Muscle layer of colon (tissue), 2 donors: ENCODE measurements at regions not wholly inside any gene's neighbourhood (a gene's known extent, or its start where the extent isn't known, plus 50 kb on each side); places are given as distances from the start of the nearest gene placed in this dataset.
"Not testable (repeated sequence)": the region's sequence is repeated elsewhere in the genome, so short reads cannot be mapped to it uniquely, and the experiment has no call there.

ENCODE experiments used
- H3K27ac ChIP-seq: one replicate; pipeline ENCODE4 v1.7.0; 2013; ENCODE audit warnings: low read depth, mild to moderate bottlenecking, low read length, moderate library complexity
- H3K27me3 ChIP-seq, 2 donors: one replicate each; pipeline ENCODE4 v1.7.0; 2013; ENCODE audit warnings: low read length in 2 of 2, mild to moderate bottlenecking in 2 of 2; ENCODE audit not compliant: insufficient read depth in 2 of 2, control insufficient read depth in 1 of 2
- H3K36me3 ChIP-seq: one replicate; pipeline ENCODE4 v1.7.0; 2013; ENCODE audit warnings: mild to moderate bottlenecking, low read length; ENCODE audit not compliant: insufficient read depth
- H3K4me1 ChIP-seq: one replicate; pipeline ENCODE4 v1.7.0; 2013; ENCODE audit warnings: mild to moderate bottlenecking, low read length; ENCODE audit not compliant: insufficient read depth
- H3K4me3 ChIP-seq, 2 donors: one replicate each; pipeline ENCODE4 v1.7.0; 2013; ENCODE audit warnings: low read length in 2 of 2, low read depth in 1 of 2, mild to moderate bottlenecking in 1 of 2, moderate library complexity in 1 of 2
- H3K9ac ChIP-seq: one replicate; pipeline ENCODE4 v1.7.0; 2013; ENCODE audit warnings: low read length
- H3K9me3 ChIP-seq: one replicate; pipeline ENCODE4 v1.7.0; 2013; ENCODE audit warnings: mild to moderate bottlenecking, low read length
- donor health status: abdominal sarcoma.
- donor health status: Adenocarcinoma of cecum.

DNA sequence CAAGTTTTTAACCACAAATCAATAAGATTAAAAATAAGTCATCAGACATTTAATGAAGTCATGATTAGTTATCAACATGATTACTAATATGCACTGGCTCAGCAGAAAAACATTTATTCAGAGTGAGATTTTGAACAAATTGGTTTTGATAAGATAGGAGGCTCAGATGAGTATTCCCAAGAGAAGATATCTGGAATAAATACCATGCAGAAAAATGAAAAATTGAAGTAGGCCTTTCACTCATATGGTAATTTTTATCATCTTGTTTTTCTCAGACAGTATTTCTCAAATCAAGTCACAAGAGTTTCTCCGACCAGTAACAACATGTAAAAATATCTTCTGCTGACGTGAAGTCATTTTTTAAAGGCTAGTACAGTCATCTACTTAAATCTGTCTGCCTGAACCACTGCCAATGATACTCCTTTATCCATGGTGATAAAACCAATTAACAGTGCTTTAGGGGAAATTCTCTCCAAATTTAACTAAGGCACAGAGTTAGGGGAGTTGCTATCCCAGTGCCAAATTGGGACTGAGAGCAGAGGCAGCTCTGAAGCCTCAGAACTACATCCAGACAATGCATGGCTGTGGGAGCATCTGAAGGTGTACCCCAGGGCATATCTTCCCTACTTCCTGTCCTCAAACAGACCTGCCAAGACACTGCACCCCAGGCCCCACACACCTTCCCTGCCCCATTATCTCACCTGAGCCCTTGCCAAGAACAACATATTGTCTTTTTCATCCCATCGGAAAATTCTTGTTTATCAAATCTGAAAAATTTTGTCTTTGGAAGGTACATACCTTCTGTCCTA, 105.5 kb upstream of the TSLP start:
- H3K36me3 ChIP-seq, result no peaks in the 10 kb centered on the region
- no peak overlapping the region for H3K27ac ChIP-seq
- H3K4me3 ChIP-seq, result no peak overlapping the region
- no peaks in the 10 kb centered on the region for H3K9me3 ChIP-seq
- H3K4me1 ChIP-seq, result no peaks in the 10 kb centered on the region
- no peaks in the 10 kb centered on the region for H3K27me3 ChIP-seq
- no peak overlapping the region for H3K9ac ChIP-seq

DNA sequence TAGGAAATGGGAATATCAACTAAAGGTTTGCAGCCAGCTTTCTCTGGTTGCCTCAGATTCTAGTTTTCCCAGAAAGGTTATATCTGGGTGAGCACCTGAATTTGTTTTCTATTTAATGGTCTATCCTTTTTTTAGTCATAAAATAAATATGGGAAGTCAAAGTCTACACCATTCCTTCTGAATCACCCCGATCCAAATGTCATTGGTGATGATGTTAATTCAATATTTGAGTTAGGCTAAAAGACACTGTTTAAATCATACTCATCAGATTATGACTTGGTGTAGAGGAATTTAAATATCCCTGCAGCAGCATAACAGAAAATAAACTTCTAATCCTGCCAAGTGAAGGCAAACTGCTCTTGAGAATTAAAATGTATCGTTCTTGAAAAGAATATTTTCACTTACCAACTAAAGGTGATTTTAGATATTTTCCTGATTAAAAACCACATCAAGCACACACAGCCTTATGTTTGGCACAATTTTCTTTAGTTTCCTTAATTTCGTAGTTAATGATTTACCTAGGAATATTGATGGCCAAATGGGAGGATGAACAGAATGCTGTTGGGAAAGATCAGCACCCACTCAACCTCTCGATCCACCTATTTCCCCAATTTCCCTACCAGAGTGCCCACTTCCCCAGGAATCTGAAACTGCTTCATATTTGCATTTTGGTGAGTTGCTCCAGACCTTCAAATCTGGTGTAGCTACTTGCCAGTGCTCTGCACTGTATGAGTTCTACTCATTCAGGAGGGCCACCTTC, 103.1 kb upstream of the TSLP start:
- Histone ChIP-seq H3K4me3 (no peak overlapping the region), H3K9ac (no peak overlapping the region), H3K27ac (no peak overlapping the region), H3K9me3 (no peaks in the 10 kb centered on the region), H3K27me3 (no peaks in the 10 kb centered on the region), H3K36me3 (no peaks in the 10 kb centered on the region), H3K4me1 (no peaks in the 10 kb centered on the region)

DNA sequence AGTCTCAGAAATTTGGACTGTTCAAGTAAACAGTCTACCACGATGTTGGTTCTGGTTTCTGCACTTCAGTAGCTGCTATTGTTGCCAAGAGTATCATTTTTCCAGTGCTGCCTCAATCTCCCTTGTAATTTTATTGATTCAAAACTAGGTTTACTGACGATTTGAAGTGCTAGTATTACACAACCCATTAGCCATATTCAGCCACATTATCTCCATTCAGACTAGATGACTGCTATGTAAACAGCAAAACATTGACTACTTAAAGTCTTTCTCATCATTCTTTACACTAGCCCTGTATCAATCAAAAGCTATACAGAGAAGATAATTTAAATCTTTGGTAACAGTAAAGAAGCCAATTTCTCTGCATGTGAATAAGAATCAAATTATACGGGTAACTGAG, 102.0 kb upstream of the TSLP start:
- Histone ChIP-seq H3K9ac (no peak overlapping the region), H3K9me3 (no peaks in the 10 kb centered on the region), H3K27ac (no peak overlapping the region), H3K4me3 (no peak overlapping the region), H3K27me3 (no peaks in the 10 kb centered on the region), H3K36me3 (no peaks in the 10 kb centered on the region), H3K4me1 (no peaks in the 10 kb centered on the region)

DNA sequence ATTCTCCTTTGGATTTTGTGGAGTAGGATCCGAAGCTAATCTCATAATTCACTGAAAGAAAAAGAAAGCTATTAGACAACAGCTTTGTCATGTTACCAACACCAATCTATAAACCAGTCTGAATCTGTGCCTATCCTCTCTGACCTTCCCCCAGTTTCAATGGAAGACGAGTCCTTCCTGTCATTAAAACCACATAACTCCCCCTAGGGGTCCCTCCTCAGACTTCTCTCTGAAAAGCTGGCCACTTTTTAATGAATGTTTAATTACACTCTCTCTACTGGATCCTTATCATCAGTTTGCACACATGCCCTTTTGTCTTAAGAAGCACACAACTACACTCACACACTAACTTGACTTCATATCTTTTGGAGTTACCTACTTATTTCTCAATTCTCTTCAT, 98.0 kb upstream of the TSLP start:
- no peak overlapping the region for H3K4me3 ChIP-seq
- no peaks in the 10 kb centered on the region for H3K36me3 ChIP-seq
- no peaks in the 10 kb centered on the region for H3K27me3 ChIP-seq
- no peaks in the 10 kb centered on the region for H3K9me3 ChIP-seq
- no peak overlapping the region for H3K9ac ChIP-seq
- H3K27ac ChIP-seq, result no peak overlapping the region
- H3K4me1 ChIP-seq, result no peaks in the 10 kb centered on the region

DNA sequence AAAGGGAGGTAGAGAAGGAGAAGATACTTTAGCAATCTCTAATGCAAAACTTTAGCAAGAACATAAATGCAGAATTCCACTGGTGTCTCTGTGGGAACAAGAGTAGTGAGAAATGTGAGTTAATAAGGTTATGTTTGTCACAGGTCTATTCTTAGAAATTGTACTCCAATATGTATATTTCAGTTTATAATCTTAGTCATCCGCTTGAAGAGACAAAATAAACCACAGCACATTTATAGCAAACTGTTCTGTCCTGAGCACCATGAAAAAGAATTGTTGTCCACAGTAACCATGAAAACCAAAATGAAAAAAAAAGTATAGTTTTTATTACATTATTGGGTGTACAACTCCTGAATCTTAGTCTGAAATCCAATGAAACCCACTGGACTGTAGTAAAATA, 93.6 kb upstream of the TSLP start:
- Histone ChIP-seq H3K27ac (no peak overlapping the region), H3K36me3 (no peaks in the 10 kb centered on the region), H3K9ac (no peak overlapping the region), H3K27me3 (no peaks in the 10 kb centered on the region), H3K9me3 (no peaks in the 10 kb centered on the region), H3K4me1 (no peaks in the 10 kb centered on the region), H3K4me3 (no peak overlapping the region)

DNA sequence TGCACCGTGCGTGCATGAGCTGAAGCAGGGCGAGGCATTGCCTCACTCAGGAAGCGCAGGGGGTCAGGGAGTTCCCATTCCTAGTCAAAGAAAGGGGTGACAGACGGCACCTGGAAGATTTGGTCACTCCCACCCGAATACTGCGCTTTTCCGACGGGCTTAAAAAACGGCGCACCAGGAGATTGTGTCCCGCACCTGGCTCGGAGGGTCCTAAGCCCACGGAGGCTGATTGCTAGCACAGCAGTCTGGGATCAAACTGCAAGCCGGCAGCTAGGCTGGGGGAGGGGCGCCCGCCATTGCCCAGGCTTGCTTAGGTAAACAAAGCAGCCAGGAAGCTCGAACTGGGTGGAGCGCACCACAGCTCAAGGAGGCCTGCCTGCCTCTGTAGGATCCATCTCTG, 85.6 kb upstream of the TSLP start:
- H3K27ac ChIP-seq, H3K36me3 ChIP-seq, H3K4me3 ChIP-seq, H3K9me3 ChIP-seq, H3K9ac ChIP-seq, H3K4me1 ChIP-seq, H3K27me3 ChIP-seq: not testable (repeated sequence)

DNA sequence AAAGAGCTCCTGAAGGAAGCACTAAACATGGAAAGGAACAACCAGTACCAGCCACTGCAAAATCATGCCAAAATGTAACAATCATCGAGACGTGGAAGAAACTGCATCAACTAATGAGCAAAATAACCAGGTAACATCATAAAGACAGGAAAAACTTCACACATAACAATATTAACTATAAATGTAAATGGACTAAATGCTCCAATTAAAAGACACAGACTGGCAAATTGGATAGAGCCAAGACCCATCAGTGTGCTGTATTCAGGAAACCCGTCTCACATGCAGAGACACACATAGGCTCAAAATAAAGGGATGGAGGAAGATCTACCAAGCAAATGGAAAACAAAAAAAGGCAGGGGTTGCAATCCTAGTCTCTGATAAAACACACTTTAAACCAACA, 83.9 kb upstream of the TSLP start:
- not testable (repeated sequence) for H3K27ac ChIP-seq, H3K9ac ChIP-seq, H3K27me3 ChIP-seq, H3K4me1 ChIP-seq, H3K36me3 ChIP-seq, H3K9me3 ChIP-seq, H3K4me3 ChIP-seq

DNA sequence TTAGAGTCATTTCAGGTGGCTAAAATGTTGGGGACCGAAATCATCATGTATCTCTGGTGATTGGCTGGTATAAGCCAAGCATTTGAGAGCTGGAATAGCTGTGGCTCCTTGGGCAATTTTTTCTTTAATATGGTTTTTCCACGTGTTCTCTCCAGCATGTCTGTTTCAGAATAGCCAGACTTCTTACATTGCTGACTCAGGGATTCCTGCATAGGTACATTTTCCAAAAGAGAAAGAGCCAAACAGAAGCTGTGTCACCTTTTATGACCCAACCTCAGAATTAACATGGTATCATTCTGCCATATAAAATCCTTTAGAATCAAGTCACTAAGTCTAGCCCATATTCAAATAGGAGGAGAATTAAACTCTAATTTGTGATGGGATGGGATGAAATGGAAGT, 74.8 kb upstream of the TSLP start:
- Histone ChIP-seq H3K4me3 (no peak overlapping the region), H3K9me3 (no peaks in the 10 kb centered on the region), H3K27ac (no peak overlapping the region), H3K36me3 (no peaks in the 10 kb centered on the region), H3K9ac (no peak overlapping the region), H3K4me1 (no peaks in the 10 kb centered on the region), H3K27me3 (no peaks in the 10 kb centered on the region)

DNA sequence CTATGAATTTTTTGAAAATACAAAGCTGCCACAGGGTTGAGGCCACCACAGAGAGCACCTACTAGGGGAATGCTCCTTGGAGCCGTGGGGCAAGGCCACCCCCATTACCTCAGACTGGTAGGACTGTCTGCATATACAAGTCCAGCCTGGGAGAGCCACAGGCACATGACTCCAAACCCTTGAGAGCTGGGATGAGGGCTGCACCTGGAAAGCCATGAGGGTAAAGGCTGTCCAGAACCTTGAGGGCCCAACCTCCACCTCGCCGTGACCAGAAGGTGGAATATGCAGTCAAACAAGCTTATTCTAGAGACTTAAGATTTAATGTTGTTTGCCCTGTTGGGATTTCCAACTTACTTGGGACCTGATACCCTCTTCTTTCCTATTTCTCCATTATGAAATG, 69.5 kb upstream of the TSLP start:
- H3K27me3 ChIP-seq, result no peaks in the 10 kb centered on the region
- H3K9ac ChIP-seq, result no peak overlapping the region
- H3K9me3 ChIP-seq, result no peaks in the 10 kb centered on the region
- H3K36me3 ChIP-seq, result no peaks in the 10 kb centered on the region
- H3K4me3 ChIP-seq, result no peak overlapping the region
- H3K27ac ChIP-seq, result no peak overlapping the region
- no peaks in the 10 kb centered on the region for H3K4me1 ChIP-seq

DNA sequence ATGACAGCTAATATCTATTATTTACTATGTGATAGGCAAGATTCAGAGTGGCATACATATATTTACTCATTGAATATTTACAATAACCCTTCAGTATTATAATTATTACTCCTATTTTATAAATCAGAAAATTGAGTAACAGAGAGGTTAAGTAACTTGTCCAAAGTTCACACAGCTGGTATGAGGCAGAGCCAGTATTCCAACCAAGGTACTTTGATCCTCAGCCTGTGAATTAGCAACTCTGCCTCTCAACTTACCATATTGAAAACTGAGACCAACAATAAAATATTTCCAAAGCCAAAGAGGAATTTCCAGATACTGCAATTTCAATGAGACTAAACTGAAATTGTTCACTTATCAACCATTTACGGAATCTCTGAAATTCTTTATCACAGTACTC, 67.9 kb upstream of the TSLP start:
- Histone ChIP-seq H3K4me1 (no peaks in the 10 kb centered on the region), H3K9me3 (no peaks in the 10 kb centered on the region), H3K4me3 (no peak overlapping the region), H3K36me3 (no peaks in the 10 kb centered on the region), H3K9ac (no peak overlapping the region), H3K27ac (no peak overlapping the region), H3K27me3 (no peaks in the 10 kb centered on the region)

DNA sequence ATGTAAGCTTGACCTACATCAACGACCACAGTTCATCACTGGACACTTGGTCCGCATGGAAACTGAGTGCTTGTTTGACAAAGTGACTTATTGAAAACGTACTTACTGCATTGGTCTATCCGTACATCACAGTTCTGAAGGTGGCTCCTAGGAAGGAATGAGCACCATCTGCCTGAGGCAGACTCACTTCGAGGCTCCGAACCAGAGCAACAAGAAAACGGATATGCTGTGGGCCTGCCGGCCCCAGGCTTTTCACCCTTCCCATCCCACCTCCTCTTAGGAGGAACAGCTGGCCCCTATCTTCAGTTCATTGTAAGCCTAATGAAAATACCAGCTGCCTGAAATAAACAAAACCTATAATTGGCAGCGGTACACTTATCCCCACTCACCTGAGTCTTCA, 67.2 kb upstream of the TSLP start:
- H3K36me3 ChIP-seq, result no peaks in the 10 kb centered on the region
- H3K9ac ChIP-seq, result no peak overlapping the region
- no peaks in the 10 kb centered on the region for H3K9me3 ChIP-seq
- no peak overlapping the region for H3K4me3 ChIP-seq
- no peaks in the 10 kb centered on the region for H3K4me1 ChIP-seq
- H3K27ac ChIP-seq, result no peak overlapping the region
- no peaks in the 10 kb centered on the region for H3K27me3 ChIP-seq

DNA sequence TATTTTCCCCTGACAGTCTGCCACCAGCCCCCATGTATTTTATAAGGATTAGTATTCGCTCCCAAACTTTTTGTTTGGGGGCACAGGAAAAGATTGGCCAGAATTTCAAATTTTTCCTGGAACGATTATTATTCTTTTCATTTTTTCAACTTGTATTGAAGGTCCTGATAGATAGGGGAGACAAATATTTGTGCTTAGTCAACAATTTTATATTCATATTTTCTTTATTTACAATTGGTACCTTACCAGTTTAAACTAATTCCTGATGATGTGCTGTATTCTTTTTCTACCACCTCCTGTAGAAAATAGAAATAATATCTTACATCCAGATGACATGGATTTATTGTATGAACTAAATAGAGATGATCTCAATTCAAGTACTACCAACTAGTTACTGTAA, 60.7 kb upstream of the TSLP start:
- no peaks in the 10 kb centered on the region for H3K9me3 ChIP-seq
- no peaks in the 10 kb centered on the region for H3K36me3 ChIP-seq
- no peaks in the 10 kb centered on the region for H3K27me3 ChIP-seq
- no peak overlapping the region for H3K4me3 ChIP-seq
- H3K4me1 ChIP-seq, result no peaks in the 10 kb centered on the region
- H3K9ac ChIP-seq, result no peak overlapping the region
- no peak overlapping the region for H3K27ac ChIP-seq
